ENCODE measurements at regions not wholly inside any gene's neighbourhood (a gene's known extent, or its start where the extent isn't known, plus 50 kb on each side); places are given as distances from the start of the nearest gene placed in this dataset.

DNA sequence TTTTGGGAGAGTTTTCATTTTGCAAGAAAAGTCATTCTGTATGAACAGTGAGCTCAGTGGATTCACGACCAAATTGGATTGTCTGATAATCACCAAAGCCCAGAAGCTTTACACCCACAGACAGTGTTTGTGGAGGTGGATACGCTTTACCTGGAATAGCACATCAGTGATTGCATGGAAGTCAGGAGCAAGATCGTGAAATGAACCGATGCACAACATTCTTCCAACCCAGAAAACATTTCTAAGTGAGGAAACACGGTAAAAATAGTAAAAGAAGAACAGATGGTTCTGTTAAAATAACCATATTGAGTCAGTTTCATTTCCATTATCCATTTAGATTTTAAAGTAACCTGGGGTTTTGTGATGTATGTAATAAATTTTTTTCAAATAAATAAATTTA, 478.2 kb upstream of the PFKP start:
- TF ChIP-seq, protein P1, sequence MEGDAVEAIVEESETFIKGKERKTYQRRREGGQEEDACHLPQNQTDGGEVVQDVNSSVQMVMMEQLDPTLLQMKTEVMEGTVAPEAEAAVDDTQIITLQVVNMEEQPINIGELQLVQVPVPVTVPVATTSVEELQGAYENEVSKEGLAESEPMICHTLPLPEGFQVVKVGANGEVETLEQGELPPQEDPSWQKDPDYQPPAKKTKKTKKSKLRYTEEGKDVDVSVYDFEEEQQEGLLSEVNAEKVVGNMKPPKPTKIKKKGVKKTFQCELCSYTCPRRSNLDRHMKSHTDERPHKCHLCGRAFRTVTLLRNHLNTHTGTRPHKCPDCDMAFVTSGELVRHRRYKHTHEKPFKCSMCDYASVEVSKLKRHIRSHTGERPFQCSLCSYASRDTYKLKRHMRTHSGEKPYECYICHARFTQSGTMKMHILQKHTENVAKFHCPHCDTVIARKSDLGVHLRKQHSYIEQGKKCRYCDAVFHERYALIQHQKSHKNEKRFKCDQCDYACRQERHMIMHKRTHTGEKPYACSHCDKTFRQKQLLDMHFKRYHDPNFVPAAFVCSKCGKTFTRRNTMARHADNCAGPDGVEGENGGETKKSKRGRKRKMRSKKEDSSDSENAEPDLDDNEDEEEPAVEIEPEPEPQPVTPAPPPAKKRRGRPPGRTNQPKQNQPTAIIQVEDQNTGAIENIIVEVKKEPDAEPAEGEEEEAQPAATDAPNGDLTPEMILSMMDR (IDR thresholded peaks at IDR 0.05), result no peak
- TF ChIP-seq POLR2A (IDR thresholded peaks at IDR 0.05), result no peak
- TF ChIP-seq POLR2AphosphoS5 (IDR thresholded peaks at IDR 0.05), result no peak
